Natural killer cell (primary cell): ENCODE measurements at regions not wholly inside any gene's neighbourhood (a gene's known extent, or its start where the extent isn't known, plus 50 kb on each side); places are given as distances from the start of the nearest gene placed in this dataset.

ENCODE experiments used
- ATAC-seq, 3 donors: fragments of 150-1000 bp in 2 of 3; fragments of 200-7000 bp in 1 of 3; cut with Tn5 transposase; 1 replicate in 1 of 3; 2 replicates in 2 of 3; pipeline ENCODE4 v1.10.0; 2021; ENCODE audit warnings: mild to moderate bottlenecking in 2 of 3, moderate library complexity in 2 of 3
- DNase-seq, 2 donors: peaks; one replicate each; pipeline versions ENCODE4 v3.0.0 to v3.0.0-alpha.2; 2013 to 2021; ENCODE audit warnings: mixed read lengths in 1 of 2
- H3K27ac ChIP-seq: one replicate; pipeline ENCODE4 v1.5.1; 2013; ENCODE audit warnings: mild to moderate bottlenecking, low read length
- H3K27me3 ChIP-seq: one replicate; pipeline ENCODE4 v1.6.1; 2013; ENCODE audit warnings: low read length; ENCODE audit not compliant: control insufficient read depth, insufficient read depth
- H3K36me3 ChIP-seq: one replicate; pipeline ENCODE4 v1.6.1; 2013; ENCODE audit warnings: low read length; ENCODE audit not compliant: control insufficient read depth, insufficient read depth
- H3K4me1 ChIP-seq: one replicate; pipeline ENCODE4 v1.6.1; 2013; ENCODE audit warnings: low read length; ENCODE audit not compliant: control insufficient read depth, insufficient read depth
- H3K4me3 ChIP-seq: one replicate; pipeline ENCODE4 v1.5.1; 2013; ENCODE audit warnings: low read length
- H3K9me3 ChIP-seq: one replicate; pipeline ENCODE4 v1.6.1; 2013; ENCODE audit warnings: low read length; ENCODE audit not compliant: control insufficient read depth, insufficient read depth
- H3K27ac Mint-ChIP-seq, 2 donors: one replicate each; pipeline ENCODE4 v1.8.0; 2022; ENCODE audit warnings: mild to moderate bottlenecking in 2 of 2, mixed read lengths in 2 of 2, moderate library complexity in 1 of 2
- H3K27me3 Mint-ChIP-seq, 2 donors: one replicate each; pipeline ENCODE4 v1.8.0; 2022; ENCODE audit warnings: low read depth in 2 of 2, mixed read lengths in 2 of 2
- H3K36me3 Mint-ChIP-seq: one replicate; pipeline ENCODE4 v1.8.0; 2022; ENCODE audit warnings: mixed read lengths
- H3K4me1 Mint-ChIP-seq, 2 donors: one replicate each; pipeline ENCODE4 v1.8.0; 2022; ENCODE audit warnings: mixed read lengths in 2 of 2
- H3K4me3 Mint-ChIP-seq: one replicate; pipeline ENCODE4 v1.8.0; 2022; ENCODE audit warnings: mild to moderate bottlenecking, moderate library complexity, mixed read lengths
- H3K9me3 Mint-ChIP-seq, 2 donors: one replicate each; pipeline ENCODE4 v1.8.0; 2022; ENCODE audit warnings: mixed read lengths in 2 of 2
- WGBS: methylation state at CpG from one replicate; pipeline ENCODE4 v1.1.7; 2013; ENCODE audit warnings: missing lambda C conversion rate; ENCODE audit not compliant: insufficient coverage; 5-methylcytosine and 5-hydroxymethylcytosine counted together
- intact Hi-C: fragments of 100-400 bp; cut with micrococcal nuclease; formaldehyde crosslinking; loops from one replicate; pipeline ENCODE4 v1.14.2; 2022
- TF ChIP-seq, protein P1 (sequence below): fragments of 200-600 bp; IDR thresholded peaks from one replicate; pipeline ENCODE4 v1.8.0; 2022; ENCODE audit warnings: antibody characterized with exemption

DNA sequence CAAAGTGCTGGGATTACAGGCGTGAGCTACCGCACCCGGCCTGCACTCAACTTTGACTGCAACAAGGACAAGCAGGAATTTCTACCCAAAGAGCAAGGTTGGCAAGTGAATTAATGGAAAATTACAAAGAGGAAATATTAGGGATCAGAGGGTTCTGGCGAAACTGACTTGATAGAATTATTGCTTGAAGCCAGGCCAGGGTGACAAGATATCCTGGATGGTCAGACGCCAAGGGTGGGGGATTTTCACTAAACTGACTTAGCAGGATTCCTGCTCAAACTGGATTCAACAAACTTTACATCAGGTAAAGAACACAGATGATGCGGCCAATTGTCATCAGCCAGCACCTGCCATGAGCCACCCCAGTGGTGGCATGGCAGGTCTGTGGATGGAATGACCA is 603.6 kb upstream of the MGMT start:
- no peak for ATAC-seq
- Mint-ChIP-seq H3K4me3 (no peak overlapping the region), H3K36me3 (no peaks in the 10 kb centered on the region), H3K27me3 (peaks cover under 1 to 3% of the 10 kb centered on the region in 2 donors), H3K27ac (no peak overlapping the region), H3K4me1 (no peaks in the 10 kb centered on the region), H3K9me3 (no peaks in the 10 kb centered on the region)
- no peaks in the 10 kb centered on the region for H3K27me3 ChIP-seq
- TF ChIP-seq, protein P1, sequence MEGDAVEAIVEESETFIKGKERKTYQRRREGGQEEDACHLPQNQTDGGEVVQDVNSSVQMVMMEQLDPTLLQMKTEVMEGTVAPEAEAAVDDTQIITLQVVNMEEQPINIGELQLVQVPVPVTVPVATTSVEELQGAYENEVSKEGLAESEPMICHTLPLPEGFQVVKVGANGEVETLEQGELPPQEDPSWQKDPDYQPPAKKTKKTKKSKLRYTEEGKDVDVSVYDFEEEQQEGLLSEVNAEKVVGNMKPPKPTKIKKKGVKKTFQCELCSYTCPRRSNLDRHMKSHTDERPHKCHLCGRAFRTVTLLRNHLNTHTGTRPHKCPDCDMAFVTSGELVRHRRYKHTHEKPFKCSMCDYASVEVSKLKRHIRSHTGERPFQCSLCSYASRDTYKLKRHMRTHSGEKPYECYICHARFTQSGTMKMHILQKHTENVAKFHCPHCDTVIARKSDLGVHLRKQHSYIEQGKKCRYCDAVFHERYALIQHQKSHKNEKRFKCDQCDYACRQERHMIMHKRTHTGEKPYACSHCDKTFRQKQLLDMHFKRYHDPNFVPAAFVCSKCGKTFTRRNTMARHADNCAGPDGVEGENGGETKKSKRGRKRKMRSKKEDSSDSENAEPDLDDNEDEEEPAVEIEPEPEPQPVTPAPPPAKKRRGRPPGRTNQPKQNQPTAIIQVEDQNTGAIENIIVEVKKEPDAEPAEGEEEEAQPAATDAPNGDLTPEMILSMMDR: no peak
- intact Hi-C loops: no loop called here
- 95% methylated on average over 6 of the region's 6 CpGs for WGBS
- H3K36me3 ChIP-seq: no peaks in the 10 kb centered on the region
- H3K4me3 ChIP-seq: no peak overlapping the region
- H3K27ac ChIP-seq: no peak overlapping the region
- H3K4me1 ChIP-seq: no peaks in the 10 kb centered on the region
- no peak for DNase-seq
- H3K9me3 ChIP-seq: no peaks in the 10 kb centered on the region

DNA sequence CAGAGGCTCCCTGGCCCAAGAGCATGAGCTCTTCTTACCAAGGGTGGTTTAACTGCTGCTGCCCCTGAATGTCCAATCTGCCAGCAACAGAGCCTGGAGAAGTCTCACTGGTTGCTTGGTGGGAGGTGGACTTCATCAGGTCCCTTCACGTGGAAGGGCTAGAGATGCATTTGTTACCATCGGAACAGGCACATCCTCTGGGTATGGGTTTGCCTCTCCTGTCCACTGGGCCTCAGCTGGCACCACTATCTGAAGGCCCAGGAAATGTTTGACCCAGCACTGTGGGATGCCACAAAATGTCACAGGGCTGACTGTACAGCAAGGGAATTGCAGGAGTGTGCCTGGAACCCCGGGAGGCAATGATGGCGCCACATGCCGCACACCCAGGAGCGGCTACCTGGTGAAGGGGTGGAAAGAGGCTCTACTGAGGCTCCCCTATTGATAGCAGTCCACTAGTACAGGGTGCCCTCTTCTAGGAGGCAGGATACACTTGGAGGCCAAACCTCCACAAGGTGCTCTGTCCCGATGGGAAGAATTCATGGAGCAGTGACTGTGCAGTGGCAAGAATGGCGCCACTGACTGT is 603.1 kb upstream of the MGMT start:
- Mint-ChIP-seq H3K27ac (no peak overlapping the region), H3K36me3 (no peaks in the 10 kb centered on the region), H3K27me3 (peaks cover 0 to 3% of the 10 kb centered on the region in 2 donors), H3K9me3 (no peaks in the 10 kb centered on the region), H3K4me3 (no peak overlapping the region), H3K4me1 (no peaks in the 10 kb centered on the region)
- ATAC-seq: no peak
- Histone ChIP-seq H3K36me3 (no peaks in the 10 kb centered on the region), H3K27ac (no peak overlapping the region), H3K4me3 (no peak overlapping the region), H3K4me1 (no peaks in the 10 kb centered on the region), H3K27me3 (no peaks in the 10 kb centered on the region), H3K9me3 (no peaks in the 10 kb centered on the region)
- 93% methylated on average over 8 of the region's 8 CpGs for WGBS
- DNase-seq: no peak
- intact Hi-C loops: no loop called here
- TF ChIP-seq, protein P1: no peak

- H3K36me3 Mint-ChIP-seq: no peaks in the 10 kb centered on the region
- intact Hi-C loops: no loop called here
- ATAC-seq (no peak), DNase-seq (no peak)
- H3K4me1 Mint-ChIP-seq: no peaks in the 10 kb centered on the region
- H3K27me3 ChIP-seq: no peaks in the 10 kb centered on the region
- no peak overlapping the region for H3K27ac ChIP-seq
- 95% methylated on average over 13 of the region's 13 CpGs for WGBS
- H3K27ac Mint-ChIP-seq: no peak overlapping the region
- H3K9me3 ChIP-seq: no peaks in the 10 kb centered on the region
- H3K4me3 Mint-ChIP-seq: no peak overlapping the region
- H3K9me3 Mint-ChIP-seq: no peaks in the 10 kb centered on the region
- H3K4me1 ChIP-seq: no peaks in the 10 kb centered on the region
- TF ChIP-seq, protein P1: no peak
- no peak overlapping the region for H3K4me3 ChIP-seq
- no peaks in the 10 kb centered on the region for H3K36me3 ChIP-seq
- peaks cover 0 to 3% of the 10 kb centered on the region in 2 donors for H3K27me3 Mint-ChIP-seq
Measured at GRCh38 chr10:128864554-128865295, 602.3 kb upstream of the MGMT start.
